ENCODE measurements at regions not wholly inside any gene's neighbourhood (a gene's known extent, or its start where the extent isn't known, plus 50 kb on each side); places are given as distances from the start of the nearest gene placed in this dataset.

- H3K4me1 Mint-ChIP-seq = no peaks in the 10 kb centered on the region
- no peak overlapping the region for H3K4me3 Mint-ChIP-seq
- DNase-seq (ENCODE audit: low spot score) (no peak), ATAC-seq (no peak)
- ChIA-PET CTCF (no interaction called here), POLR2A (no interaction called here)
- no peaks in the 10 kb centered on the region for H3K27me3 Mint-ChIP-seq (ENCODE audit: low read depth)
- no peak overlapping the region for H3K27ac Mint-ChIP-seq
- 0 out of 2 replicates have a peak, but pooled peaks cover 1% of the 10 kb centered on the region for H3K9me3 Mint-ChIP-seq
- TF ChIP-seq AR (CRISPR knock-in tag; IDR thresholded peaks at IDR 0.05) (no peak), GTF2I (CRISPR knock-in tag; conservative IDR thresholded peaks at IDR 0.05) (no peak), NR1H2 (CRISPR knock-in tag; IDR thresholded peaks at IDR 0.05) (no peak), ESRRA (CRISPR knock-in tag; IDR thresholded peaks at IDR 0.05; ENCODE audit: borderline replicate concordance) (no peak), ZBTB43 (CRISPR knock-in tag; IDR thresholded peaks at IDR 0.05) (no peak), ZNF425 (CRISPR knock-in tag; conservative IDR thresholded peaks at IDR 0.05) (no peak), MXD4 (CRISPR knock-in tag; IDR thresholded peaks at IDR 0.05; ENCODE audit: borderline replicate concordance) (no peak), FOXK1 (CRISPR knock-in tag; IDR thresholded peaks at IDR 0.05) (no peak), PREB (CRISPR knock-in tag; IDR thresholded peaks at IDR 0.05; ENCODE audit: borderline replicate concordance) (no peak), ATF1 (CRISPR knock-in tag; IDR thresholded peaks at IDR 0.05) (no peak)
- TF ChIP-seq, protein P1, sequence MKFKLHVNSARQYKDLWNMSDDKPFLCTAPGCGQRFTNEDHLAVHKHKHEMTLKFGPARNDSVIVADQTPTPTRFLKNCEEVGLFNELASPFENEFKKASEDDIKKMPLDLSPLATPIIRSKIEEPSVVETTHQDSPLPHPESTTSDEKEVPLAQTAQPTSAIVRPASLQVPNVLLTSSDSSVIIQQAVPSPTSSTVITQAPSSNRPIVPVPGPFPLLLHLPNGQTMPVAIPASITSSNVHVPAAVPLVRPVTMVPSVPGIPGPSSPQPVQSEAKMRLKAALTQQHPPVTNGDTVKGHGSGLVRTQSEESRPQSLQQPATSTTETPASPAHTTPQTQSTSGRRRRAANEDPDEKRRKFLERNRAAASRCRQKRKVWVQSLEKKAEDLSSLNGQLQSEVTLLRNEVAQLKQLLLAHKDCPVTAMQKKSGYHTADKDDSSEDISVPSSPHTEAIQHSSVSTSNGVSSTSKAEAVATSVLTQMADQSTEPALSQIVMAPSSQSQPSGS (CRISPR knock-in tag; IDR thresholded peaks at IDR 0.05; ENCODE audit: borderline replicate concordance, low read depth) = no peak
- no peaks in the 10 kb centered on the region for H3K36me3 Mint-ChIP-seq
These were observed 757.1 kb upstream of the ADGRL3 start for GRCh38 chr4:60443068-60443467.

- ChIA-PET CTCF (no interaction called here), POLR2A (no interaction called here)
- ATAC-seq (no peak), DNase-seq (ENCODE audit: low spot score) (no peak)
- TF ChIP-seq PRRX2 (CRISPR knock-in tag; IDR thresholded peaks at IDR 0.05) = no peak
- TF ChIP-seq ZBTB21 (CRISPR knock-in tag; IDR thresholded peaks at IDR 0.05; ENCODE audit: borderline replicate concordance) = no peak
- TF ChIP-seq FOXJ3 (CRISPR knock-in tag; IDR thresholded peaks at IDR 0.05; ENCODE audit: borderline replicate concordance) = no peak
- no peak for TF ChIP-seq IRF2 (CRISPR knock-in tag; IDR thresholded peaks at IDR 0.05; ENCODE audit: borderline replicate concordance, low read depth)
- TF ChIP-seq, protein P2, sequence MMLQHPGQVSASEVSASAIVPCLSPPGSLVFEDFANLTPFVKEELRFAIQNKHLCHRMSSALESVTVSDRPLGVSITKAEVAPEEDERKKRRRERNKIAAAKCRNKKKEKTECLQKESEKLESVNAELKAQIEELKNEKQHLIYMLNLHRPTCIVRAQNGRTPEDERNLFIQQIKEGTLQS (CRISPR knock-in tag; conservative IDR thresholded peaks at IDR 0.05) = no peak
- Mint-ChIP-seq H3K4me1 (no peaks in the 10 kb centered on the region), H3K27ac (no peak overlapping the region), H3K36me3 (no peaks in the 10 kb centered on the region), H3K9me3 (no peaks in the 10 kb centered on the region), H3K4me3 (no peak overlapping the region), H3K27me3 (ENCODE audit: low read depth) (no peaks in the 10 kb centered on the region)
These were observed 756.3 kb upstream of the ADGRL3 start for GRCh38 chr4:60443796-60444195.

All from WTC11 (cell line).